ENCODE measurements at regions not wholly inside any gene's neighbourhood (a gene's known extent, or its start where the extent isn't known, plus 50 kb on each side); places are given as distances from the start of the nearest gene placed in this dataset.

- Histone ChIP-seq H3K9me3 (replicated peaks; ENCODE audit: control insufficient read depth, insufficient read depth, low read length) (no peaks in the 10 kb centered on the region), H3K36me3 (ENCODE audit: control insufficient read depth in 2 of 2, insufficient read depth in 2 of 2, low read length in 1 of 2) (no peaks in the 10 kb centered on the region), H3K4me1 (ENCODE audit: control insufficient read depth, insufficient read depth, low read length) (no peaks in the 10 kb centered on the region), H4K20me1 (ENCODE audit: control insufficient read depth, insufficient read depth) (no peaks in the 10 kb centered on the region), H3K27me3 (replicated peaks in 1 of 2; ENCODE audit: control insufficient read depth in 2 of 2, insufficient read depth in 2 of 2, low read length in 1 of 2) (no peaks in the 10 kb centered on the region), H3K4me2 (ENCODE audit: control insufficient read depth, insufficient read depth) (no peak overlapping the region), H3K27ac (ENCODE audit: control insufficient read depth, insufficient read depth) (no peak overlapping the region), H3K4me3 (no peak overlapping the region), H3K9ac (ENCODE audit: control insufficient read depth, insufficient read depth, low read length) (no peak overlapping the region), H2AFZ (ENCODE audit: control insufficient read depth, low read depth, low read length) (no peak overlapping the region), H3K79me2 (ENCODE audit: control insufficient read depth, insufficient read depth, low read length) (no peaks in the 10 kb centered on the region)
- ChIA-PET RAD21 (ENCODE audit: unreplicated experiment) (no interaction called here), POLR2A (no interaction called here), CTCF (interaction anchor here (1.6 kb wide), 1 partner anchor 9 kb away, joined by 3 read pairs; no protein-coding TSS in a partner anchor), SMC1A (ENCODE audit: uncharacterized antibody, unreplicated experiment) (interaction anchor here (1.3 kb wide), 1 partner anchor 82 kb away, joined by 4 read pairs; no protein-coding TSS in a partner anchor)
- WGBS (ENCODE audit: insufficient coverage, insufficient replicate concordance, low lambda C conversion rate, missing lambda C conversion rate) = 38% methylated on average over 2 of the region's 2 CpGs
- no TSS peak for BruUV-seq (replicated peaks)
- intact Hi-C loops (cut with micrococcal nuclease; ENCODE audit: unreplicated experiment) = no loop called here
- ATAC-seq = no peak
- no peak for DNase-seq (ENCODE audit: low read depth, low spot score)
- no peak for FAIRE-seq
- in situ Hi-C loops (cut with MboI) = no loop called here
- TF ChIP-seq IKZF2 (IDR thresholded peaks at IDR 0.05) (no peak), NRF1 (conservative IDR thresholded peaks at IDR 0.05; ENCODE audit: low read depth, low read length) (no peak)
These were observed 236.1 kb downstream of the OMA1 start for GRCh38 chr1:58310469-58310868.

- ATAC-seq = no peak
- intact Hi-C loops (cut with micrococcal nuclease; ENCODE audit: unreplicated experiment) = no loop called here
- Histone ChIP-seq H3K36me3 (ENCODE audit: control insufficient read depth in 2 of 2, insufficient read depth in 2 of 2, low read length in 1 of 2) (no peaks in the 10 kb centered on the region), H3K9ac (ENCODE audit: control insufficient read depth, insufficient read depth, low read length) (no peak overlapping the region), H3K79me2 (ENCODE audit: control insufficient read depth, insufficient read depth, low read length) (no peaks in the 10 kb centered on the region), H2AFZ (ENCODE audit: control insufficient read depth, low read depth, low read length) (no peak overlapping the region), H3K4me3 (no peak overlapping the region), H3K27me3 (replicated peaks in 1 of 2; ENCODE audit: control insufficient read depth in 2 of 2, insufficient read depth in 2 of 2, low read length in 1 of 2) (no peaks in the 10 kb centered on the region), H4K20me1 (ENCODE audit: control insufficient read depth, insufficient read depth) (no peaks in the 10 kb centered on the region), H3K9me3 (replicated peaks; ENCODE audit: control insufficient read depth, insufficient read depth, low read length) (no peaks in the 10 kb centered on the region), H3K4me1 (ENCODE audit: control insufficient read depth, insufficient read depth, low read length) (no peaks in the 10 kb centered on the region), H3K27ac (ENCODE audit: control insufficient read depth, insufficient read depth) (no peak overlapping the region), H3K4me2 (ENCODE audit: control insufficient read depth, insufficient read depth) (no peak overlapping the region)
- ChIA-PET POLR2A (no interaction called here), CTCF (interaction anchor here (0.6 kb wide), 1 partner anchor 26 kb away, joined by 3 read pairs; no protein-coding TSS in a partner anchor), SMC1A (ENCODE audit: uncharacterized antibody, unreplicated experiment) (no interaction called here), RAD21 (ENCODE audit: unreplicated experiment) (no interaction called here)
- WGBS (ENCODE audit: insufficient coverage, insufficient replicate concordance, low lambda C conversion rate, missing lambda C conversion rate) = 56% methylated on average over 1 of the region's 1 CpG
- no peak for FAIRE-seq
- BruUV-seq (replicated peaks) = no TSS peak
- DNase-seq (ENCODE audit: low read depth, low spot score) = no peak
- TF ChIP-seq SPI1 (IDR thresholded peaks at IDR 0.05; ENCODE audit: borderline replicate concordance, insufficient read depth, low read depth, low read length) = no peak
- TF ChIP-seq NBN (IDR thresholded peaks at IDR 0.05) = no peak
- no peak for TF ChIP-seq PBX3 (IDR thresholded peaks at IDR 0.05; ENCODE audit: insufficient replicate concordance, low read depth, low read length)
- TF ChIP-seq TBL1XR1 (IDR thresholded peaks at IDR 0.05; ENCODE audit: low read depth, low read length) = no peak
- TF ChIP-seq NFXL1 (IDR thresholded peaks at IDR 0.05; ENCODE audit: borderline replicate concordance) = no peak
- no peak for TF ChIP-seq IRF5 (IDR thresholded peaks at IDR 0.05; ENCODE audit: borderline replicate concordance)
- TF ChIP-seq ZNF687 (IDR thresholded peaks at IDR 0.05) = no peak
- in situ Hi-C loops (cut with MboI) = no loop called here
These were observed 238.3 kb downstream of the OMA1 start for GRCh38 chr1:58308206-58308605.

Data from GM12878 (cell line).